Hepatocyte (in vitro differentiated cells): ENCODE measurements at regions not wholly inside any gene's neighbourhood (a gene's known extent, or its start where the extent isn't known, plus 50 kb on each side); places are given as distances from the start of the nearest gene placed in this dataset.

Source experiments
- EZH2 ChIP-seq: fragments of 200-600 bp; sonication (generic); IDR thresholded peaks from 2 replicates; pipeline ENCODE4 v1.6.1; 2016; ENCODE audit warnings: antibody characterized with exemption, mild to moderate bottlenecking, borderline replicate concordance
- TF ChIP-seq, protein P1 (sequence below): fragments of 200-600 bp; sonication (generic); IDR thresholded peaks from 2 replicates; pipeline ENCODE4 v1.5.1; 2016; ENCODE audit warnings: antibody characterized with exemption, mild to moderate bottlenecking; ENCODE audit not compliant: poor library complexity

DNA sequence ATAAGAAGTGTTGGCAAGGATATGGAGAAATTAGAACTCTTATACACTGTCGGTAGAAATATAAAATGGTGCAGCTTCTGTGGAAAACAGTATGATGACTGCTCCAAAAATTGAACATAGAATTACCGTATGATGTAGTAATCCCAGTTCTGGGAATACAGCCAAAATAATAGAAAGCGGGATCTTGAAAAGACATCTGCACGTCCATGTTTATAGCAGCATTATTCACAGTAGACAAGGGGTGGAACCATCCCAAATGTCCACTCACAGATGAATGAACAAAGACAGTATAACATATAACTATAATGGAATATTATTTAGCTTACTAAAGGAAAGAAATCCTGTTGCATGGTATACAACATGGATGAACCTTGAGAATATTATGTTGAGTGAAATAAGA is 257.7 kb downstream of the TDRD15 start:
- TF ChIP-seq, protein P1, sequence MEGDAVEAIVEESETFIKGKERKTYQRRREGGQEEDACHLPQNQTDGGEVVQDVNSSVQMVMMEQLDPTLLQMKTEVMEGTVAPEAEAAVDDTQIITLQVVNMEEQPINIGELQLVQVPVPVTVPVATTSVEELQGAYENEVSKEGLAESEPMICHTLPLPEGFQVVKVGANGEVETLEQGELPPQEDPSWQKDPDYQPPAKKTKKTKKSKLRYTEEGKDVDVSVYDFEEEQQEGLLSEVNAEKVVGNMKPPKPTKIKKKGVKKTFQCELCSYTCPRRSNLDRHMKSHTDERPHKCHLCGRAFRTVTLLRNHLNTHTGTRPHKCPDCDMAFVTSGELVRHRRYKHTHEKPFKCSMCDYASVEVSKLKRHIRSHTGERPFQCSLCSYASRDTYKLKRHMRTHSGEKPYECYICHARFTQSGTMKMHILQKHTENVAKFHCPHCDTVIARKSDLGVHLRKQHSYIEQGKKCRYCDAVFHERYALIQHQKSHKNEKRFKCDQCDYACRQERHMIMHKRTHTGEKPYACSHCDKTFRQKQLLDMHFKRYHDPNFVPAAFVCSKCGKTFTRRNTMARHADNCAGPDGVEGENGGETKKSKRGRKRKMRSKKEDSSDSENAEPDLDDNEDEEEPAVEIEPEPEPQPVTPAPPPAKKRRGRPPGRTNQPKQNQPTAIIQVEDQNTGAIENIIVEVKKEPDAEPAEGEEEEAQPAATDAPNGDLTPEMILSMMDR, result no peak
- no peak for TF ChIP-seq EZH2
